Panc1 (cell line): ENCODE measurements at regions not wholly inside any gene's neighbourhood (a gene's known extent, or its start where the extent isn't known, plus 50 kb on each side); places are given as distances from the start of the nearest gene placed in this dataset.

Source experiments
- ATAC-seq: fragments of 200-7000 bp; cut with Tn5 transposase; 2 replicates; pipeline ENCODE4 v1.9.1; 2020; ENCODE audit warnings: mild to moderate bottlenecking, moderate library complexity
- BruUV-seq: library from RNA; stranded (reverse); fragments of 400-500 nt; replicated peaks from 2 replicates; lab custom pipeline; 2021; lab: Mats Ljungman, UMichigan
- CTCF ChIA-PET: fragments of 300-600 bp; sonication (Branson Sonifier 250); formaldehyde crosslinking; loops from one replicate; lab custom pipeline; 2022; ENCODE audit warnings: antibody characterized with exemption; lab: Charles Lee
- POLR2A ChIA-PET: fragments of 300-600 bp; sonication (Branson Sonifier 250); formaldehyde crosslinking; loops from one replicate; lab custom pipeline; 2022; ENCODE audit warnings: antibody characterized with exemption; lab: Charles Lee
- DNase-seq: peaks from one replicate; pipeline ENCODE4 v3.0.0-alpha.2; 2010; ENCODE audit warnings: low read depth, low spot score
- H3K27ac ChIP-seq: 2 replicates; pipeline ENCODE4 v1.5.1; 2011; ENCODE audit warnings: mild to moderate bottlenecking, low read length, inconsistent platforms
- H3K27me3 ChIP-seq: fragments of 200-500 bp; sonication (Bioruptor generic); 2 replicates; pipeline ENCODE4 v1.6.0; 2014; ENCODE audit warnings: low read length, inconsistent platforms; ENCODE audit not compliant: control insufficient read depth, insufficient read depth
- H3K36me3 ChIP-seq: fragments of 200-500 bp; sonication (Bioruptor generic); 2 replicates; pipeline ENCODE4 v1.5.1; 2014; ENCODE audit warnings: inconsistent platforms, mild to moderate bottlenecking, low read length, moderate library complexity; ENCODE audit not compliant: control insufficient read depth, insufficient read depth
- H3K4me1 ChIP-seq: 2 replicates; pipeline ENCODE4 v1.5.1; 2011; ENCODE audit warnings: inconsistent platforms, mild to moderate bottlenecking, low read length, moderate library complexity; ENCODE audit not compliant: control insufficient read depth, insufficient read depth
- H3K4me3 ChIP-seq, 2 experiments: 2 replicates each; pipeline ENCODE4 v1.5.1; 2011 to 2012; ENCODE audit warnings: low read depth in 2 of 2, low read length in 2 of 2, mild to moderate bottlenecking in 2 of 2, inconsistent platforms in 1 of 2, moderate library complexity in 1 of 2
- H3K9me3 ChIP-seq: fragments of 200-500 bp; sonication (Bioruptor generic); 2 replicates; pipeline ENCODE4 v1.5.1; 2014; ENCODE audit warnings: low read depth, mild to moderate bottlenecking, inconsistent platforms, low read length, moderate library complexity; ENCODE audit not compliant: control insufficient read depth, insufficient read depth
- POLR2AphosphoS5 ChIP-seq: IDR thresholded peaks from 2 replicates; pipeline ENCODE4 v1.6.1; 2012; ENCODE audit warnings: mild to moderate bottlenecking, low read depth, low read length, moderate library complexity
- SIN3A ChIP-seq: IDR thresholded peaks from 2 replicates; pipeline ENCODE4 v1.6.1; 2012; ENCODE audit warnings: low read depth, mild to moderate bottlenecking, low read length, moderate library complexity, borderline replicate concordance; ENCODE audit not compliant: insufficient read depth
- TCF7L2 ChIP-seq: IDR thresholded peaks from 2 replicates; pipeline ENCODE4 v1.6.1; 2011; ENCODE audit warnings: mild to moderate bottlenecking, low read depth, low read length, inconsistent platforms
- in situ Hi-C: cut with HindIII; loops from 2 replicates; pipeline ENCODE4 v1.10.0; 2016; ENCODE audit warnings: low sequenced_read_pairs, low pct_unique_long_range_greater_than_20kb
- intact Hi-C: fragments of 100-400 bp; cut with micrococcal nuclease; formaldehyde crosslinking; loops from one replicate; pipeline ENCODE4 v1.10.0; 2022; ENCODE audit not compliant: unreplicated experiment
- TF ChIP-seq, protein P1 (sequence below), 2 experiments: IDR thresholded peaks; 2 replicates each; pipeline ENCODE4 v1.6.1; 2011 to 2012; ENCODE audit warnings: low read depth in 2 of 2, control low read depth in 1 of 2, low read length in 1 of 2, mild to moderate bottlenecking in 1 of 2, moderate library complexity in 1 of 2; ENCODE audit not compliant: insufficient read depth in 1 of 2
- TF ChIP-seq, protein P2 (sequence below): fragments of 450-650 bp; IDR thresholded peaks from 2 replicates; pipeline ENCODE4 v1.5.1; 2017; ENCODE audit warnings: mild to moderate bottlenecking

DNA sequence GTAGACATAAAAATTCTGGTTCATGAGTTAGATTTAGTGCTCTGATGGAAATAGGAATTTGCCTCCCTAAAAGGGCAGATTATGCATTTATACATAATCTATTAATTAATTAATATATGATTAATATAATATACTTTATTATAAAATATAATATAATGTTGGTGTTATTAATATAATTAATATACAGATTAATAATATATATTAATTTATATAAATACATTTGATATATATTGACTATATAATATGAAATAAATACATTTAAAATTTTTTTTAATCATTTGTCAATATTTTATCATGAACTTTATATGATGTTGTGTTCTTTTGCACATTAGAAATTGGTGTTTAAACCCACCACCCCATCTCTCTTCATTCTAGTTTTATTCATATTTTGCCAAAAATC is 652.1 kb upstream of the ZNF804A start:
- in situ Hi-C loops (no loop called here), intact Hi-C loops (no loop called here)
- no peak for DNase-seq
- ChIA-PET POLR2A (no interaction called here), CTCF (no interaction called here)
- Histone ChIP-seq H3K4me3 (no peak overlapping the region), H3K27ac (no peak overlapping the region), H3K36me3 (no peaks in the 10 kb centered on the region), H3K4me1 (no peaks in the 10 kb centered on the region), H3K9me3 (no peaks in the 10 kb centered on the region), H3K27me3 (no peaks in the 10 kb centered on the region)
- no peak for TF ChIP-seq SIN3A
- TF ChIP-seq, protein P1, sequence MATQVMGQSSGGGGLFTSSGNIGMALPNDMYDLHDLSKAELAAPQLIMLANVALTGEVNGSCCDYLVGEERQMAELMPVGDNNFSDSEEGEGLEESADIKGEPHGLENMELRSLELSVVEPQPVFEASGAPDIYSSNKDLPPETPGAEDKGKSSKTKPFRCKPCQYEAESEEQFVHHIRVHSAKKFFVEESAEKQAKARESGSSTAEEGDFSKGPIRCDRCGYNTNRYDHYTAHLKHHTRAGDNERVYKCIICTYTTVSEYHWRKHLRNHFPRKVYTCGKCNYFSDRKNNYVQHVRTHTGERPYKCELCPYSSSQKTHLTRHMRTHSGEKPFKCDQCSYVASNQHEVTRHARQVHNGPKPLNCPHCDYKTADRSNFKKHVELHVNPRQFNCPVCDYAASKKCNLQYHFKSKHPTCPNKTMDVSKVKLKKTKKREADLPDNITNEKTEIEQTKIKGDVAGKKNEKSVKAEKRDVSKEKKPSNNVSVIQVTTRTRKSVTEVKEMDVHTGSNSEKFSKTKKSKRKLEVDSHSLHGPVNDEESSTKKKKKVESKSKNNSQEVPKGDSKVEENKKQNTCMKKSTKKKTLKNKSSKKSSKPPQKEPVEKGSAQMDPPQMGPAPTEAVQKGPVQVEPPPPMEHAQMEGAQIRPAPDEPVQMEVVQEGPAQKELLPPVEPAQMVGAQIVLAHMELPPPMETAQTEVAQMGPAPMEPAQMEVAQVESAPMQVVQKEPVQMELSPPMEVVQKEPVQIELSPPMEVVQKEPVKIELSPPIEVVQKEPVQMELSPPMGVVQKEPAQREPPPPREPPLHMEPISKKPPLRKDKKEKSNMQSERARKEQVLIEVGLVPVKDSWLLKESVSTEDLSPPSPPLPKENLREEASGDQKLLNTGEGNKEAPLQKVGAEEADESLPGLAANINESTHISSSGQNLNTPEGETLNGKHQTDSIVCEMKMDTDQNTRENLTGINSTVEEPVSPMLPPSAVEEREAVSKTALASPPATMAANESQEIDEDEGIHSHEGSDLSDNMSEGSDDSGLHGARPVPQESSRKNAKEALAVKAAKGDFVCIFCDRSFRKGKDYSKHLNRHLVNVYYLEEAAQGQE (IDR thresholded peaks at IDR 0.05; ENCODE audit: insufficient read depth in 1 of 2, low read depth in 2 of 2, low read length in 1 of 2): no peak
- TF ChIP-seq, protein P2, sequence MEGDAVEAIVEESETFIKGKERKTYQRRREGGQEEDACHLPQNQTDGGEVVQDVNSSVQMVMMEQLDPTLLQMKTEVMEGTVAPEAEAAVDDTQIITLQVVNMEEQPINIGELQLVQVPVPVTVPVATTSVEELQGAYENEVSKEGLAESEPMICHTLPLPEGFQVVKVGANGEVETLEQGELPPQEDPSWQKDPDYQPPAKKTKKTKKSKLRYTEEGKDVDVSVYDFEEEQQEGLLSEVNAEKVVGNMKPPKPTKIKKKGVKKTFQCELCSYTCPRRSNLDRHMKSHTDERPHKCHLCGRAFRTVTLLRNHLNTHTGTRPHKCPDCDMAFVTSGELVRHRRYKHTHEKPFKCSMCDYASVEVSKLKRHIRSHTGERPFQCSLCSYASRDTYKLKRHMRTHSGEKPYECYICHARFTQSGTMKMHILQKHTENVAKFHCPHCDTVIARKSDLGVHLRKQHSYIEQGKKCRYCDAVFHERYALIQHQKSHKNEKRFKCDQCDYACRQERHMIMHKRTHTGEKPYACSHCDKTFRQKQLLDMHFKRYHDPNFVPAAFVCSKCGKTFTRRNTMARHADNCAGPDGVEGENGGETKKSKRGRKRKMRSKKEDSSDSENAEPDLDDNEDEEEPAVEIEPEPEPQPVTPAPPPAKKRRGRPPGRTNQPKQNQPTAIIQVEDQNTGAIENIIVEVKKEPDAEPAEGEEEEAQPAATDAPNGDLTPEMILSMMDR: no peak
- TF ChIP-seq POLR2AphosphoS5: no peak
- no peak for TF ChIP-seq TCF7L2
- BruUV-seq: no TSS peak
- no peak for ATAC-seq

DNA sequence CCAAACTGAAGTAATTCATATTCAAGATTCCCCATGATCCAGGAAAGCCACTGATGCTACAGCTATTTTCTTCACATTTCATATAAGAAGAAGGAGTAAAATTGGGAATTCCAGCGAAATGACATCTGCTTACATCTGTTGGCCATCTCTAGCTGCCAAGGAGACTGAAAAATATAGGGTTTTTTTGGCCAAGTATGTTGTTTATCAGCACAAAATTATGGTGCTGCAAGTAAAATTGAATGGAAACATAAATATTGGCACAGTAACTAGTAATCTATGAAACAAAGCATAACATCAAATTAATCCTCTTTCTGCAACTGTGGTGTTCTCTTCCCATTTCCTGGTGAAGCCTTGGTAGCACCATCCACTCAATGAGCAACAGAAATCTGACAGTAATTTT is 649.5 kb upstream of the ZNF804A start:
- intact Hi-C loops: no loop called here
- TF ChIP-seq, protein P2: no peak
- TF ChIP-seq SIN3A (no peak), TCF7L2 (no peak), POLR2AphosphoS5 (no peak)
- TF ChIP-seq, protein P1 (IDR thresholded peaks at IDR 0.05; ENCODE audit: insufficient read depth in 1 of 2, low read depth in 2 of 2, low read length in 1 of 2): no peak

More for the DNA sequence above, 649.5 kb upstream of the ZNF804A start:
- no peaks in the 10 kb centered on the region for H3K9me3 ChIP-seq
- in situ Hi-C loops: no loop called here
- H3K4me1 ChIP-seq: no peaks in the 10 kb centered on the region
- H3K36me3 ChIP-seq: no peaks in the 10 kb centered on the region
- H3K27ac ChIP-seq: no peak overlapping the region
- H3K4me3 ChIP-seq: no peak overlapping the region
- DNase-seq: no peak
- ChIA-PET CTCF (no interaction called here), POLR2A (no interaction called here)
- ATAC-seq: no peak
- BruUV-seq: no TSS peak
- no peaks in the 10 kb centered on the region for H3K27me3 ChIP-seq
